HT-29 (cell line): ENCODE measurements at regions not wholly inside any gene's neighbourhood (a gene's known extent, or its start where the extent isn't known, plus 50 kb on each side); places are given as distances from the start of the nearest gene placed in this dataset.

ENCODE experiments used
- DNase-seq: peaks from one replicate; pipeline ENCODE4 v3.0.0-alpha.2; 2015; ENCODE audit warnings: low spot score

GRCh38 chr16:73230651-73231050 is 182.7 kb upstream of the ZFHX3 start:
- no peak for DNase-seq

- DNase-seq: no peak
These were observed 180.7 kb upstream of the ZFHX3 start for GRCh38 chr16:73228649-73229048.

- DNase-seq: no peak
These were observed 178.7 kb upstream of the ZFHX3 start for GRCh38 chr16:73226675-73227074.

GRCh38 chr16:73225983-73226382 is 178.1 kb upstream of the ZFHX3 start:
- no peak for DNase-seq

- no peak for DNase-seq
These were observed 172.9 kb upstream of the ZFHX3 start for GRCh38 chr16:73220836-73221235.

- no peak for DNase-seq
These were observed 171.2 kb upstream of the ZFHX3 start for GRCh38 chr16:73219176-73219575.

- DNase-seq: no peak
These were observed 169.7 kb upstream of the ZFHX3 start for GRCh38 chr16:73217654-73218053.

GRCh38 chr16:73216932-73217331 is 169.0 kb upstream of the ZFHX3 start:
- DNase-seq: no peak

- DNase-seq: no peak
These were observed 167.9 kb upstream of the ZFHX3 start for GRCh38 chr16:73215678-73216377.

GRCh38 chr16:73214825-73215677 is 167.1 kb upstream of the ZFHX3 start:
- DNase-seq: no peak

GRCh38 chr16:73213732-73214455 is 166.0 kb upstream of the ZFHX3 start:
- DNase-seq: no peak

GRCh38 chr16:73212431-73212830 is 164.5 kb upstream of the ZFHX3 start:
- DNase-seq: no peak

GRCh38 chr16:73210686-73211085 is 162.8 kb upstream of the ZFHX3 start:
- DNase-seq: no peak

- no peak for DNase-seq
These were observed 162.2 kb upstream of the ZFHX3 start for GRCh38 chr16:73210084-73210483.

GRCh38 chr16:73209190-73209589 is 161.3 kb upstream of the ZFHX3 start:
- DNase-seq: no peak

- no peak for DNase-seq
These were observed 158.3 kb upstream of the ZFHX3 start for GRCh38 chr16:73206151-73206707.

GRCh38 chr16:73205153-73205886 is 157.4 kb upstream of the ZFHX3 start:
- no peak for DNase-seq

- no peak for DNase-seq
These were observed 156.6 kb upstream of the ZFHX3 start for GRCh38 chr16:73204359-73205152.

- DNase-seq: no peak
These were observed 154.3 kb upstream of the ZFHX3 start for GRCh38 chr16:73202161-73202729.

GRCh38 chr16:73199214-73199613 is 151.3 kb upstream of the ZFHX3 start:
- no peak for DNase-seq
